ENCODE measurements at regions not wholly inside any gene's neighbourhood (a gene's known extent, or its start where the extent isn't known, plus 50 kb on each side); places are given as distances from the start of the nearest gene placed in this dataset.

DNA sequence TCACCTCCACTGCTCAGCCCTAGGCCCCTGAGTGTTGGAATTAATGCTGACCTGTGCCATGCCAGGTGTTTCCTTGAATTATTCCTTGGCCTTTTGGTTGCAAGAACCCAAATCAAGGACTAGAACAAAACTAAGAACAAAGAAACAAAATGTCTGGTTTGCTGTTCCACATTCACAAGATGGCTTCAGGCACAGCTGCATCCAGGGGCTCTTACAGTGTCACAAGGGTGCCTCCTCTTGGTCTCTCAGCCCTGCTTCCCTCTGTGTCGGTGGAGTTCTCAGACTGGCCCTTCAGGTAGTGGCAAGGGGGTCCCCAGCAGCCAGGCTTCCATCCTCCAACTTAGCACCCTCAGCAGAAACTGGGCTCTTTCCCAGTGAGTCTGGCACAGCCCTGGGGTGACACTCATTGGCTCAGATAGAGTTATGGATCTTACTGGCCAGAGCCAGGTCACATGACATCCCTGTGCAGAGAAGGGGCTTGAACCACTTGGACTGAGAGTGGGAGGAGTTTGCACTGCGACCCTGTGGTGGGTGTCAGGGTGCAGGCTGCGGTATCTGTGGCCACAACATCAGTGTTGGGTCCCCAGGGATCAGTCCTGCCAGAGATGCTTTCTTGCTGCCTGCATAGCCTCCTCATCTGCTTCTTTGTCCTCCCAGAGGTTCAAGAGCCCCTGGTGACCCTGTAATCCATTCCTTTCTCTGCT, 427.7 kb upstream of the SULF2 start:
- no peaks in the 10 kb centered on the region for H3K36me3 ChIP-seq
- peaks cover 0 to 14% of the 10 kb centered on the region in 2 donors for H3K27me3 ChIP-seq
- intact Hi-C loops (cut with DNase I; ENCODE audit: low total_unique reads), result no loop called here
- H3K27ac ChIP-seq, result no peak overlapping the region
- no peaks in the 10 kb centered on the region for H3K4me1 ChIP-seq
- no peak for DNase-seq
- TF ChIP-seq, protein P1, sequence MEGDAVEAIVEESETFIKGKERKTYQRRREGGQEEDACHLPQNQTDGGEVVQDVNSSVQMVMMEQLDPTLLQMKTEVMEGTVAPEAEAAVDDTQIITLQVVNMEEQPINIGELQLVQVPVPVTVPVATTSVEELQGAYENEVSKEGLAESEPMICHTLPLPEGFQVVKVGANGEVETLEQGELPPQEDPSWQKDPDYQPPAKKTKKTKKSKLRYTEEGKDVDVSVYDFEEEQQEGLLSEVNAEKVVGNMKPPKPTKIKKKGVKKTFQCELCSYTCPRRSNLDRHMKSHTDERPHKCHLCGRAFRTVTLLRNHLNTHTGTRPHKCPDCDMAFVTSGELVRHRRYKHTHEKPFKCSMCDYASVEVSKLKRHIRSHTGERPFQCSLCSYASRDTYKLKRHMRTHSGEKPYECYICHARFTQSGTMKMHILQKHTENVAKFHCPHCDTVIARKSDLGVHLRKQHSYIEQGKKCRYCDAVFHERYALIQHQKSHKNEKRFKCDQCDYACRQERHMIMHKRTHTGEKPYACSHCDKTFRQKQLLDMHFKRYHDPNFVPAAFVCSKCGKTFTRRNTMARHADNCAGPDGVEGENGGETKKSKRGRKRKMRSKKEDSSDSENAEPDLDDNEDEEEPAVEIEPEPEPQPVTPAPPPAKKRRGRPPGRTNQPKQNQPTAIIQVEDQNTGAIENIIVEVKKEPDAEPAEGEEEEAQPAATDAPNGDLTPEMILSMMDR (IDR thresholded peaks at IDR 0.05), result no peak
- no peaks in the 10 kb centered on the region for H3K9me3 ChIP-seq
- H3K4me3 ChIP-seq, result no peak overlapping the region

DNA sequence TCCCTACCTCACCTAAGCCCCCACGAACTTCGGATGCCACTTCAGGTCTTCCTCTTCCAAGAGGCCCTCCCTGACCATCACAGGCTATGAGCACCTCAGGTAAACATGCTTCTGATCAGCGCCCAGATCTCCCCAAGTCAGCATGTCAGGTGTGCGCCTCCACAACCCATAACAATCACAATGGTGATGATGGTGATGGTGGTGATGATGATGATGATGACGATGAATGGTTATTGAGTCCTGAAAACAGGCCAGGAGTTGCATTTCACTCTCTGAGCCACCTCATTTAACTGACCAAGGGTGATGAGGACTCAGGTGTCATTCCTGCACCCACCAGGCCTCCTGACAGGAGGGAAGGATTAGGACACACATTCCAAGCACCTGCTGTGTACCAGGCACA, 426.6 kb upstream of the SULF2 start:
- Histone ChIP-seq H3K36me3 (no peaks in the 10 kb centered on the region), H3K4me3 (no peak overlapping the region), H3K9me3 (no peaks in the 10 kb centered on the region), H3K27me3 (peaks cover 0 to 14% of the 10 kb centered on the region in 2 donors), H3K4me1 (no peaks in the 10 kb centered on the region), H3K27ac (no peak overlapping the region)
- no peak for DNase-seq
- intact Hi-C loops (cut with DNase I; ENCODE audit: low total_unique reads), result no loop called here
- TF ChIP-seq, protein P1 (IDR thresholded peaks at IDR 0.05), result no peak

DNA sequence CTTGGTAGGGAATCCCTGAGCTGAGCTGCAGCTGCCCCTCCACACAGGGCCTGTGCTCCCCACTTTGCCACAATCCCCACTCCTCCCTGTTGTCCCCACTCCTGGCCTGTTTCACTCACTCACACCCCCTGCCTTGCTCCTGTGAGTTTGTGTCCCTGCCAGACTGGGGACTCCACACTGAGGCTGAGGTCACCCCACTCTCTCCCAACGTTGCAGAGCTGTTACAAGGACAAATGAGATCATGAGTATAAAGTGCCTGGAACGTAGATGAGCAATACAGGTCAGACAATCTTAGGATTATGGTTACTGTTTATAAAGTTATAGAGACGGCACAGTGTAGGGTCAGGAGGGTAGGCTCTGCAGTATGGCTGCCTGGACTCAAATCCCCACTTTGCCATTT, 426.0 kb upstream of the SULF2 start:
- Histone ChIP-seq H3K4me3 (no peak overlapping the region), H3K36me3 (no peaks in the 10 kb centered on the region), H3K4me1 (no peaks in the 10 kb centered on the region), H3K9me3 (no peaks in the 10 kb centered on the region), H3K27ac (no peak overlapping the region), H3K27me3 (peaks cover 0 to 14% of the 10 kb centered on the region in 2 donors)
- intact Hi-C loops (cut with DNase I; ENCODE audit: low total_unique reads), result no loop called here
- TF ChIP-seq, protein P1 (IDR thresholded peaks at IDR 0.05), result no peak
- no peak for DNase-seq

DNA sequence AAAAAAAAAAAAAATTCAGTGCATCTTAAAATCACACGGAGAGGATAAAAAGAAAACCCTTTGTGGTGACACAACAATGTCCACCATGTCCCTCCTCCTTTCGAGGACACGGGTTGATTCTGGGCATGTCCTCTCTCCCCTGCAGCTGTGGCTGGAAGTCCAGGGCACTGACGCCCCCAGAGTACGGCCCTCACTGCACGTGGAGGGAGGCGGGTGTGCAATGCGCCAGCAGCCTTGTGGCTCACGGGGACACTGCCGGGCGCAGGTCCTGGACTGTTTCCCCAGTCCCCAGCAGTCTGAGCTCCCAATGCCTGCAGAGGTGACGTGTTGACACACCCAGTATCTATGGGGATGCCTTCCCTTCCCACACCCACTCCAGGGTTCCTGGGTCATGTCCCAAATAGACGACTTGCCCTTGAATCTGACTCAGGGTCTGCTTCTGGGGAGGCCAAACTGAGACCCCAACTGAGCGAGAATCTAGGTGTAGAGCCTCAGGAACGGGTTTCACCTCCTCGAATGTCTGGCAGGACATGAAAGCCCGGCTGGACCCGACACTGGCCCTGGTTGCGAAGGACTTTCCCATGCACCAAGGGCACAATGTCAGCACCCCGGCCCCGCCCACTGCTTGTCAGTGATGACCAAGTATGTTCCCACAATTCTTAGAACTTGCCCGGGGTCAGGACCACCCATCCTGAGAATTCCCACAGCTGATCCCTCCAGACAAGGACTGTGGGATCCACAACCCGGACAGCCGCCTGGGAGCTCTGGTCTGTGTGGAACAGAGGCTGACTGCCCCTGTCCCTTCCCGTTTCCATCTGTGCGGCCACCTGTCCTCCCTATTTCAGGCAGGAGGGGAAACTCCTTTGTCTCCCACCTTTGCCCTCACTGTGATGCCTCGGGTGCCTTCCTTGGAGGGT, 425.1 kb upstream of the SULF2 start:
- Histone ChIP-seq H3K9me3 (no peaks in the 10 kb centered on the region), H3K36me3 (no peaks in the 10 kb centered on the region), H3K27ac (no peak overlapping the region), H3K4me3 (no peak overlapping the region), H3K4me1 (no peaks in the 10 kb centered on the region), H3K27me3 (peaks cover 0 to 14% of the 10 kb centered on the region in 2 donors)
- intact Hi-C loops (cut with DNase I; ENCODE audit: low total_unique reads), result no loop called here
- TF ChIP-seq, protein P1 (IDR thresholded peaks at IDR 0.05), result no peak
- peak in 1 of 2 donors; percentile 54 for DNase-seq

DNA sequence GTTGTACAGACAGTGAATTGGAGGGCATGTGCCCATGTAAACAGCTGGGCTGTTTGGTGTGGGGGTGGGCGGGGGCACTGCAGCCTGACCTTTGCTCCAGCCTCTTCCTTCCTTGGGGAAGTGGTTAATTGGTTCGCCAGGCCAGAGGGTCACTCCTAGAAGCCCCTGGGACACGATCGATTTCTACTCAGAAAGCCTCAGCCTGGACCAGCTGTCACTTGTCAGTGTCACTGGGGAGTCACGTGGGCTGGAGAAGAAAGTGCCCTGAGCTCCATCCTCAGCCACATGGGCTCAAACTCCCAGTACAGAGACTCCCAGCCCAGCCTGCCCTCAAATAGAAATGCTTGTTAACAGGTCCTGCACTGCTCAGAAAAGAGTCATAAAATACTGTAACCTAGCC, 423.8 kb upstream of the SULF2 start:
- no peak for DNase-seq
- intact Hi-C loops (cut with DNase I; ENCODE audit: low total_unique reads), result no loop called here

More for the DNA sequence above, 423.8 kb upstream of the SULF2 start:
- Histone ChIP-seq H3K36me3 (no peaks in the 10 kb centered on the region), H3K27ac (no peak overlapping the region), H3K4me1 (no peaks in the 10 kb centered on the region), H3K4me3 (no peak overlapping the region), H3K9me3 (no peaks in the 10 kb centered on the region), H3K27me3 (peaks cover 0 to 9% of the 10 kb centered on the region in 2 donors)
- TF ChIP-seq, protein P1 (IDR thresholded peaks at IDR 0.05), result no peak
